K562 (cell line): ENCODE measurements at regions not wholly inside any gene's neighbourhood (a gene's known extent, or its start where the extent isn't known, plus 50 kb on each side); places are given as distances from the start of the nearest gene placed in this dataset.

Experiments
- ATAC-seq: fragments of 200-7000 bp; cut with Tn5 transposase; 3 replicates; pipeline ENCODE4 v1.9.1; 2020; ENCODE audit warnings: moderate library complexity
- BruUV-seq: library from RNA; stranded (reverse); fragments of 400-500 nt; replicated peaks from 2 replicates; lab custom pipeline; 2021; lab: Mats Ljungman, UMichigan
- CTCF ChIA-PET: fragments of 300-600 bp; formaldehyde crosslinking; extraction: SDS; loops from one replicate; lab custom pipeline; 2021; ENCODE audit warnings: low intra/inter-chr PET ratio; lab: Yijun Ruan, JAX
- POLR2A ChIA-PET: fragments of 300-600, 350-650 bp; sonication (Branson Sonifier 250); formaldehyde crosslinking; extraction: SDS; loops from one replicate; lab custom pipeline; 2021; ENCODE audit warnings: antibody characterized with exemption, inconsistent platforms; lab: Yijun Ruan, JAX
- DNase-seq, 4 experiments: peaks; one replicate each; pipeline versions ENCODE4 v3.0.0 to v3.0.0-alpha.2; 2011 to 2018; ENCODE audit warnings: low spot score in 3 of 4, mixed read lengths in 3 of 4; ENCODE audit errors: extremely low read depth in 1 of 4
- FAIRE-seq: peaks from 2 replicates; lab custom pipeline; 2011; peaks lifted over from hg19 to GRCh38; lab: Jason Lieb, UNC
- H2AFZ ChIP-seq: 2 replicates; pipeline ENCODE4 v1.6.0; 2011; ENCODE audit warnings: low read depth, low read length, control low read depth, inconsistent platforms
- H3K27ac ChIP-seq: fragments of 200-600 bp; 3 replicates; pipeline ENCODE4 v1.8.0; 2011; ENCODE audit warnings: low read depth, mild to moderate bottlenecking, control low read depth, inconsistent platforms, low read length, moderate library complexity, mixed read lengths; ENCODE audit errors: extremely low read depth
- H3K27me3 ChIP-seq, 2 experiments: fragments of 300-600 bp in 1 of 2; 2 replicates in 1 of 2; 3 replicates in 1 of 2; pipeline versions ENCODE4 v1.6.0 to v1.8.0; 2011; ENCODE audit warnings: inconsistent platforms in 2 of 2, low read length in 2 of 2, mild to moderate bottlenecking in 1 of 2, mixed read lengths in 1 of 2, moderate library complexity in 1 of 2; ENCODE audit not compliant: control insufficient read depth in 2 of 2, insufficient read depth in 2 of 2
- H3K36me3 ChIP-seq: fragments of 300-600 bp; 3 replicates; pipeline ENCODE4 v1.8.0; 2011; ENCODE audit warnings: mild to moderate bottlenecking, low read length, inconsistent platforms; ENCODE audit not compliant: control insufficient read depth, insufficient read depth
- H3K4me1 ChIP-seq, 2 experiments: fragments of 200-600 bp in 1 of 2; replicated peaks in 1 of 2; 2 replicates in 1 of 2; 3 replicates in 1 of 2; pipeline versions ENCODE4 v1.5.1 to v1.8.0; 2011; ENCODE audit warnings: inconsistent platforms in 2 of 2, low read length in 2 of 2, mild to moderate bottlenecking in 1 of 2, mixed read lengths in 1 of 2, moderate library complexity in 1 of 2; ENCODE audit not compliant: control insufficient read depth in 2 of 2, insufficient read depth in 2 of 2
- H3K4me2 ChIP-seq: 2 replicates; pipeline ENCODE4 v1.6.1; 2011; ENCODE audit warnings: low read length, control low read depth, inconsistent platforms, mixed read lengths; ENCODE audit not compliant: insufficient read depth
- H3K4me3 ChIP-seq: fragments of 200-600 bp; sonication (generic), shearing (Covaris generic); 2 replicates; pipeline ENCODE4 v1.5.1; 2016; ENCODE audit warnings: control low read depth, inconsistent platforms
- H3K79me2 ChIP-seq: fragments of 200-600 bp; 3 replicates; pipeline ENCODE4 v1.8.0; 2011; ENCODE audit warnings: low read length, inconsistent platforms; ENCODE audit not compliant: control insufficient read depth, insufficient read depth
- H3K9ac ChIP-seq, 2 experiments: 2 replicates each; pipeline versions ENCODE4 v1.6.0 to v1.6.1; 2011; ENCODE audit warnings: low read depth in 2 of 2, low read length in 2 of 2, control low read depth in 1 of 2, inconsistent platforms in 1 of 2, mild to moderate bottlenecking in 1 of 2, mixed read lengths in 1 of 2; ENCODE audit not compliant: insufficient read depth in 1 of 2
- H3K9me1 ChIP-seq: one replicate; pipeline ENCODE4 v1.6.0; 2011; ENCODE audit warnings: inconsistent platforms, mild to moderate bottlenecking, low read length, moderate library complexity; ENCODE audit not compliant: control insufficient read depth, insufficient read depth
- H3K9me3 ChIP-seq: replicated peaks from 2 replicates; pipeline ENCODE4 v1.5.1; 2011; ENCODE audit warnings: low read depth, low read length, inconsistent platforms; ENCODE audit not compliant: control insufficient read depth, insufficient read depth
- H4K20me1 ChIP-seq: replicated peaks from 2 replicates; pipeline ENCODE4 v1.6.1; 2011; ENCODE audit warnings: low read length, inconsistent platforms, mixed read lengths; ENCODE audit not compliant: control insufficient read depth, insufficient read depth
- ARID2 ChIP-seq: fragments of 450-650 bp; IDR thresholded peaks from 2 replicates; pipeline ENCODE4 v1.6.1; 2017; ENCODE audit warnings: antibody characterized with exemption, mild to moderate bottlenecking
- BRF1 ChIP-seq: IDR thresholded peaks from 3 replicates; pipeline ENCODE4 v1.6.1; 2011; ENCODE audit warnings: borderline replicate concordance, mild to moderate bottlenecking; ENCODE audit not compliant: insufficient read length; ENCODE audit errors: extremely low read depth
- CBX3 ChIP-seq, 2 experiments: IDR thresholded peaks; 1 replicate in 1 of 2; 2 replicates in 1 of 2; pipeline ENCODE4 v1.6.1; 2012; ENCODE audit warnings: inconsistent platforms in 2 of 2, low read length in 2 of 2, borderline replicate concordance in 1 of 2, control low read depth in 1 of 2
- DLX4 ChIP-seq: fragments of 250-450 bp; sonication (Bioruptor Pico); IDR thresholded peaks from 2 replicates; pipeline ENCODE4 v1.6.1; 2021; ENCODE audit warnings: mild to moderate bottlenecking
- HBP1 ChIP-seq: fragments of 450-650 bp; formaldehyde crosslinking; IDR thresholded peaks from 2 replicates; pipeline ENCODE4 v1.4.0; 2022; ENCODE audit warnings: missing genetic modification characterization
- IRF9 ChIP-seq: fragments of 450-650 bp; IDR thresholded peaks from 2 replicates; pipeline ENCODE4 v1.6.1; 2016; ENCODE audit warnings: missing biosample characterization, missing genetic modification characterization
- KAT7 ChIP-seq: sonication (generic); formaldehyde crosslinking; IDR thresholded peaks from 2 replicates; pipeline ENCODE4 v1.8.0; 2022; ENCODE audit warnings: missing genetic modification reagents, mild to moderate bottlenecking, borderline replicate concordance
- KLF1 ChIP-seq: fragments of 450-650 bp; IDR thresholded peaks from 2 replicates; pipeline ENCODE4 v1.6.1; 2016; ENCODE audit warnings: missing genetic modification characterization, missing compliant biosample characterization
- MECOM ChIP-seq: fragments of 250-450 bp; sonication (Bioruptor Pico); IDR thresholded peaks from 2 replicates; pipeline ENCODE4 v1.8.0; 2022; ENCODE audit warnings: inconsistent platforms
- MTA1 ChIP-seq: fragments of 450-650 bp; IDR thresholded peaks from 2 replicates; pipeline ENCODE4 v1.6.1; 2017; ENCODE audit warnings: borderline replicate concordance
- RBFOX2 ChIP-seq: fragments of 200-400 bp; formaldehyde crosslinking; IDR thresholded peaks from 2 replicates; pipeline ENCODE4 v1.6.1; 2017; ENCODE audit warnings: low read depth, mild to moderate bottlenecking, low read length, moderate library complexity
- THRAP3 ChIP-seq: fragments of 450-650 bp; IDR thresholded peaks from 2 replicates; pipeline ENCODE4 v1.6.1; 2016; ENCODE audit warnings: mild to moderate bottlenecking, inconsistent platforms, borderline replicate concordance
- ZBTB17 ChIP-seq: fragments of 450-650 bp; formaldehyde crosslinking; IDR thresholded peaks from 2 replicates; pipeline ENCODE4 v1.4.0; 2020; ENCODE audit warnings: mild to moderate bottlenecking
- ZNF184 ChIP-seq: sonication (generic); formaldehyde crosslinking; IDR thresholded peaks from 2 replicates; pipeline ENCODE4 v1.5.0; 2020; ENCODE audit warnings: missing genetic modification reagents
- ZNF197 ChIP-seq: fragments of 200-800 bp; sonication (Bioruptor generic); IDR thresholded peaks from 2 replicates; pipeline ENCODE4 v1.6.1; 2016; ENCODE audit warnings: low read depth, missing genetic modification characterization, missing compliant biosample characterization
- ZNF384 ChIP-seq: IDR thresholded peaks from 2 replicates; pipeline ENCODE4 v1.6.1; 2012; ENCODE audit warnings: low read depth, low read length, improper control_type of control experiment
- ZNF609 ChIP-seq: sonication (generic); formaldehyde crosslinking; IDR thresholded peaks from 2 replicates; pipeline ENCODE4 v1.8.1; 2023; ENCODE audit warnings: missing genetic modification reagents, mild to moderate bottlenecking, borderline replicate concordance
- WGBS: fragments of 100-300 bp; shearing (Covaris generic); methylation state at CpG from one replicate; pipeline ENCODE4 v1.1.6; 2016; ENCODE audit warnings: low coverage, mixed read lengths; ENCODE audit not compliant: insufficient coverage; ENCODE audit errors: missing lambda C conversion rate; 5-methylcytosine and 5-hydroxymethylcytosine counted together
- in situ Hi-C: fragments of 300-500 bp; cut with MboI; formaldehyde crosslinking; loops from 4 replicates; pipeline ENCODE4 v1.15.0; 2018; ENCODE audit warnings: inconsistent platforms, mixed read lengths
- intact Hi-C: fragments of 100-400 bp; cut with micrococcal nuclease; formaldehyde crosslinking; loops from 2 replicates; pipeline ENCODE4 v1.14.2; 2022

GRCh38 chr16:73210686-73211085 lies 162.8 kb upstream of the ZFHX3 start:
- H3K9ac ChIP-seq, result no peak overlapping the region
- ATAC-seq, result no peak
- no peaks in the 10 kb centered on the region for H3K9me3 ChIP-seq
- in situ Hi-C loops (no loop called here), intact Hi-C loops (no loop called here)
- peak in 1 of 4 experiments; percentile 5 for DNase-seq
- 0% methylated on average over 1 of the region's 1 CpG for WGBS
- BruUV-seq, result no TSS peak
- H3K27ac ChIP-seq, result no peak overlapping the region
- FAIRE-seq, result no peak
- H3K36me3 ChIP-seq, result no peaks in the 10 kb centered on the region
- H3K9me1 ChIP-seq, result no peaks in the 10 kb centered on the region
- H3K4me2 ChIP-seq, result no peak overlapping the region
- H3K27me3 ChIP-seq, result no peaks in the 10 kb centered on the region
- no peak overlapping the region for H2AFZ ChIP-seq
- ChIA-PET CTCF (no interaction called here), POLR2A (interaction anchor here (0.7 kb wide), 1 partner anchor 40 kb away, joined by 4 read pairs; no protein-coding TSS in a partner anchor)
- no peaks in the 10 kb centered on the region for H3K79me2 ChIP-seq
- no peaks in the 10 kb centered on the region for H3K4me1 ChIP-seq
- H3K4me3 ChIP-seq, result no peak overlapping the region
- no peaks in the 10 kb centered on the region for H4K20me1 ChIP-seq
- TF ChIP-seq MTA1 (no peak), HBP1 (CRISPR knock-in tag) (no peak), ZNF609 (CRISPR knock-in tag) (no peak), KLF1 (tag) (no peak), ARID2 (no peak), ZNF197 (CRISPR knock-in tag) (no peak), IRF9 (tag) (no peak), MECOM (CRISPR knock-in tag) (no peak), ZNF184 (CRISPR knock-in tag) (no peak), THRAP3 (no peak), ZBTB17 (CRISPR knock-in tag) (no peak), ZNF384 (peak; percentile 62; the same call in 1 of the 2 replicates), BRF1 (no peak), KAT7 (CRISPR knock-in tag) (no peak), CBX3 (IDR thresholded peaks at IDR 0.05; ENCODE audit: borderline replicate concordance in 1 of 2, low read length in 2 of 2) (no peak), RBFOX2 (no peak), DLX4 (CRISPR knock-in tag) (no peak)
